GM18511 (cell line): ENCODE measurements at regions not wholly inside any gene's neighbourhood (a gene's known extent, or its start where the extent isn't known, plus 50 kb on each side); places are given as distances from the start of the nearest gene placed in this dataset.

ENCODE experiments used
- ATAC-seq: cut with Tn5 transposase; IDR thresholded peaks from one replicate; pipeline ENCODE4 v1.9.1; 2021; ENCODE audit warnings: mild to moderate bottlenecking, moderate library complexity; ENCODE audit not compliant: unreplicated experiment

DNA sequence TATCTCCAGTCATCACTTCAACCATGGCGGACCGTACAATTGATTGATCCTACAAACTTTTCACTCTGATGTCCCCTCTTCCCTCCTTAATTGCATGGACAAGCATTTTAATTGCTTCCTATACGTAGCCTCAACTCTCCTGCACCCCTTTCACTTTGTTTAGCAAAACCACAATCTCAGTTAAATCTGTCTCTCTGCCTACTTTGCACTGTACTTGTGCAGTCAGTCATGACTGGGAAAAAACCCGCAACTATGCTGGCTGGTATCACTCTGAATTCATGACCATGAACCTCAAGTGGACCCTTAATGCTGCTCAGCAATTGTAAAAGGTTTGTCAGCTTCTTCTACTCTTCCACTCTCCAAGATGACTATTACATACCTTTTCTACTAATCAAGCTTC is 51.7 kb upstream of the AFF2 start:
- ATAC-seq: no peak
